Tibial nerve (tissue), 4 donors: ENCODE measurements at regions not wholly inside any gene's neighbourhood (a gene's known extent, or its start where the extent isn't known, plus 50 kb on each side); places are given as distances from the start of the nearest gene placed in this dataset.

Experiments
- DNase-seq, 2 donors: peaks; one replicate each; pipeline ENCODE4 v3.0.0-alpha.2; 2019; ENCODE audit warnings: low spot score in 2 of 2
- H3K27ac ChIP-seq, 4 donors: fragments of 200-600 bp; sonication (generic) in 3 of 4; one replicate each; pipeline ENCODE4 v1.5.1; 2017 to 2019; ENCODE audit warnings: mild to moderate bottlenecking in 1 of 4
- H3K27me3 ChIP-seq, 2 donors: fragments of 200-600 bp; sonication (generic) in 1 of 2; one replicate each; pipeline versions ENCODE4 v1.5.1 to v1.6.0; 2017 to 2019
- H3K36me3 ChIP-seq, 3 donors: fragments of 200-600 bp; sonication (generic); one replicate each; pipeline ENCODE4 v1.5.1; 2018 to 2019
- H3K4me1 ChIP-seq, 4 donors: fragments of 200-600 bp; sonication (generic) in 3 of 4; one replicate each; pipeline ENCODE4 v1.5.1; 2017 to 2019
- H3K4me3 ChIP-seq, 4 donors: fragments of 200-600 bp; sonication (generic) in 3 of 4; one replicate each; pipeline ENCODE4 v1.5.1; 2017 to 2019; ENCODE audit warnings: mild to moderate bottlenecking in 1 of 4, moderate library complexity in 1 of 4
- H3K9me3 ChIP-seq, 4 donors: fragments of 200-600 bp; sonication (generic) in 3 of 4; one replicate each; pipeline ENCODE4 v1.5.1; 2017 to 2019
- EP300 ChIP-seq, 2 donors: sonication (generic); formaldehyde crosslinking; IDR thresholded peaks; one replicate each; pipeline ENCODE4 v1.6.1; 2017; ENCODE audit warnings: antibody characterized with exemption in 2 of 2, mild to moderate bottlenecking in 1 of 2
- POLR2A ChIP-seq, 2 donors: fragments of 450-650 bp; IDR thresholded peaks; one replicate each; pipeline ENCODE4 v1.6.1; 2017; ENCODE audit warnings: antibody characterized with exemption in 2 of 2, mild to moderate bottlenecking in 2 of 2, moderate library complexity in 2 of 2
- WGBS, 2 donors: methylation state at CpG; one replicate each; pipeline ENCODE4 v1.1.5; 2018; 5-methylcytosine and 5-hydroxymethylcytosine counted together
- TF ChIP-seq, protein P1 (sequence below), 5 experiments: fragments of 200-600 bp in 3 of 5; fragments of 450-650 bp in 2 of 5; sonication (generic) in 3 of 5; IDR thresholded peaks; one replicate each; pipeline ENCODE4 v1.5.1; 2016 to 2019; ENCODE audit warnings: antibody characterized with exemption in 5 of 5, mild to moderate bottlenecking in 3 of 5, moderate library complexity in 2 of 5

DNA sequence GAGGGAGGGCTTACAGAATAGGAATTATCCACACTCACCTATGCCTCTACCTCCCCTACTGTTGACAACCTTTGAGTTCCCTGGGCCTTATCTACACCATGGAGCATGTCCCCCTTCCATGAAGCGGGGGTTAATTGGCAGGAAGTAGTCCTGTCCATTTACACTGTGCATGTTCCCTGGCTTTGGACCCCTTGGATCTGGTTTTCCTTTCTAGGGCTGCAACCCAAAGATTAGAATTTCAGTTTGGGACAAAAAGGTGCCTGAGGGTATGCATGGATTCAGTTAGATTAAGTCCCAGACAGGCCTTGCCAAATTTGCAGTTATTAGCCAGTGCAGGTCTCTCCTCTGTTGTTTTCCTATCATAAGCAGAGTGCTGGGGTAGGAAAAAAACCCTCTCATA is 180.3 kb downstream of the CMPK2 start:
- H3K4me1 ChIP-seq: no peaks in the 10 kb centered on the region

DNA sequence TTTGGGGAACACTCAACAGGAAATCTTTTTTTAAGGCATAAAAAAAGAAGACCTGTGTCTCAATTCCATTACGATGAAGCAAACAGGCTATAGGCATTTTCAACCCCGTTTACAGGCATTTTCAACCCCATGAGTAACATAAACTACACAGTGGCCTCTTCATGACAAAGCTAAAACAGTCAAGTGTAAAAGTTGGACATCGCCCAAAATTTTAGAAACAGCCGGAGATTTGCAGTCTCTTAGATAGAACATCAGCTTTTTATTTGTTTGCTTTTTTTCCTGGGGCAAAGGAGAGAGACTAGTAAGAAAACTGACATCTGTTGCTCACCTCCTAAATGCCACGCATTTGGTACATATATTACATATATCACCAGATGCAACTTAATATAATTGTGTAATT is 173.7 kb downstream of the CMPK2 start:
- TF ChIP-seq POLR2A (IDR thresholded peaks at IDR 0.05) (no peak), EP300 (IDR thresholded peaks at IDR 0.05) (no peak)
- TF ChIP-seq, protein P1, sequence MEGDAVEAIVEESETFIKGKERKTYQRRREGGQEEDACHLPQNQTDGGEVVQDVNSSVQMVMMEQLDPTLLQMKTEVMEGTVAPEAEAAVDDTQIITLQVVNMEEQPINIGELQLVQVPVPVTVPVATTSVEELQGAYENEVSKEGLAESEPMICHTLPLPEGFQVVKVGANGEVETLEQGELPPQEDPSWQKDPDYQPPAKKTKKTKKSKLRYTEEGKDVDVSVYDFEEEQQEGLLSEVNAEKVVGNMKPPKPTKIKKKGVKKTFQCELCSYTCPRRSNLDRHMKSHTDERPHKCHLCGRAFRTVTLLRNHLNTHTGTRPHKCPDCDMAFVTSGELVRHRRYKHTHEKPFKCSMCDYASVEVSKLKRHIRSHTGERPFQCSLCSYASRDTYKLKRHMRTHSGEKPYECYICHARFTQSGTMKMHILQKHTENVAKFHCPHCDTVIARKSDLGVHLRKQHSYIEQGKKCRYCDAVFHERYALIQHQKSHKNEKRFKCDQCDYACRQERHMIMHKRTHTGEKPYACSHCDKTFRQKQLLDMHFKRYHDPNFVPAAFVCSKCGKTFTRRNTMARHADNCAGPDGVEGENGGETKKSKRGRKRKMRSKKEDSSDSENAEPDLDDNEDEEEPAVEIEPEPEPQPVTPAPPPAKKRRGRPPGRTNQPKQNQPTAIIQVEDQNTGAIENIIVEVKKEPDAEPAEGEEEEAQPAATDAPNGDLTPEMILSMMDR (IDR thresholded peaks at IDR 0.05): no peak

More for the DNA sequence above, 180.3 kb downstream of the CMPK2 start:
- DNase-seq: no peak
- Histone ChIP-seq H3K9me3 (peaks cover 0 to 29% (median 1%) of the 10 kb centered on the region in 4 donors), H3K27me3 (no peaks in the 10 kb centered on the region), H3K4me3 (no peak overlapping the region), H3K36me3 (no peaks in the 10 kb centered on the region), H3K27ac (no peak overlapping the region)
- 92 to 100% methylated on average over 1 of the region's 1 CpG for WGBS, 2 donors
- TF ChIP-seq POLR2A (IDR thresholded peaks at IDR 0.05) (no peak), EP300 (IDR thresholded peaks at IDR 0.05) (no peak)
- TF ChIP-seq, protein P1 (IDR thresholded peaks at IDR 0.05): no peak

DNA sequence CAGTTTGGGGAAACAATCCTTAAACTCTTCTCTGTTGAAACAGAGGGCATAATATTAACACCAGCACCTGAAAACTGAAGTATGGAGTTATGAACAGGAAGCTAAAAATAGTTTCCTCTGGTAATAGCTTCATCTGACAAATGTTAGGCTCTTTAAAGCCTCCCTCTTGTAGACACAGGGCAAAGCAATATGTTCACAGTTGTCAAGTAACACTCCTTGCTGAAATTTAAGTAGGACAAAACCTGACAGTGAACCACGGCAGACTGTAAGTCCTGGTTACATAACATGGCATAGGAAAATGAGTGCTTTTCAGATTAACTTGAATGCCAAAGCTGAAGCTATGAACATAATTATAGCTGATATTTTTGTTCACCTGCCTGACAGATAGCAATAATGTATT is 172.9 kb downstream of the CMPK2 start:
- no peak for TF ChIP-seq POLR2A (IDR thresholded peaks at IDR 0.05)
- Histone ChIP-seq H3K4me1 (no peaks in the 10 kb centered on the region), H3K9me3 (peaks cover 0 to 5% (median 0%) of the 10 kb centered on the region in 4 donors), H3K27ac (no peak overlapping the region), H3K36me3 (no peaks in the 10 kb centered on the region), H3K4me3 (no peak overlapping the region), H3K27me3 (no peaks in the 10 kb centered on the region)
- no peak for DNase-seq
- WGBS, 2 donors: 86 to 89% methylated on average over 1 of the region's 1 CpG

More for the DNA sequence above, 173.7 kb downstream of the CMPK2 start:
- WGBS, 2 donors: 19 to 28% methylated on average over 5 of the region's 5 CpGs
- no peak for DNase-seq
- H3K9me3 ChIP-seq: peaks cover 0 to 10% (median 0%) of the 10 kb centered on the region in 4 donors
- H3K36me3 ChIP-seq: no peaks in the 10 kb centered on the region
- H3K27ac ChIP-seq: no peak overlapping the region
- no peak overlapping the region for H3K4me3 ChIP-seq
- no peaks in the 10 kb centered on the region for H3K4me1 ChIP-seq
- no peaks in the 10 kb centered on the region for H3K27me3 ChIP-seq

DNA sequence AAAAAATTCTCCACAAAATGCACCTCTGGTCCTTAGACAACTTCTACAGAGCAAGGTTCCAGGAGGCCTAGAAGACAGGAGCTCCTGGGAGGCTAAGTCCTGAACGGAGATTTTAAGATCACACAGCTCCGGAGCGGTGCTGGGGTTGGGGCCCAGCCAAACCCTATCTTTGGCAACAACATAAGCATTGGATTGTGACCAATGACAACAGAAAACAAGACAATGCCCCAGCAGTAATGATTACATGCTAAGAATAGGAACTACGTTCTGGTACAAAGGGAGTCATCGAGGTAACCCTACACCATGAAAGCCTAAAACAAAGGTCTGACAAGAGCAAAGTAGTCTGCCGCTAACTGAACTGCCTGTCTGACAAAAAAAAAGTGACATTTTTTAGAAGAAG is 171.2 kb downstream of the CMPK2 start:
- Histone ChIP-seq H3K36me3 (no peaks in the 10 kb centered on the region), H3K27ac (no peak overlapping the region), H3K27me3 (no peaks in the 10 kb centered on the region), H3K4me1 (no peaks in the 10 kb centered on the region), H3K4me3 (no peak overlapping the region), H3K9me3 (no peaks in the 10 kb centered on the region)
- TF ChIP-seq EP300 (IDR thresholded peaks at IDR 0.05) (no peak), POLR2A (IDR thresholded peaks at IDR 0.05) (no peak)
- TF ChIP-seq, protein P1 (IDR thresholded peaks at IDR 0.05): no peak
- DNase-seq: no peak
- WGBS, 2 donors: 33% methylated on average over 6 of the region's 6 CpGs

GRCh38 chr2:6700335-6700734 is 165.4 kb downstream of the CMPK2 start:
- Histone ChIP-seq H3K9me3 (peaks cover 0 to 20% (median 4%) of the 10 kb centered on the region in 4 donors), H3K4me3 (no peak overlapping the region), H3K36me3 (no peaks in the 10 kb centered on the region), H3K27me3 (no peaks in the 10 kb centered on the region), H3K4me1 (no peaks in the 10 kb centered on the region), H3K27ac (no peak overlapping the region)
- no peak for DNase-seq
- 81 to 92% methylated on average over 6 of the region's 6 CpGs for WGBS, 2 donors
- TF ChIP-seq, protein P1 (IDR thresholded peaks at IDR 0.05): no peak
- TF ChIP-seq POLR2A (IDR thresholded peaks at IDR 0.05) (no peak), EP300 (IDR thresholded peaks at IDR 0.05) (no peak)

DNA sequence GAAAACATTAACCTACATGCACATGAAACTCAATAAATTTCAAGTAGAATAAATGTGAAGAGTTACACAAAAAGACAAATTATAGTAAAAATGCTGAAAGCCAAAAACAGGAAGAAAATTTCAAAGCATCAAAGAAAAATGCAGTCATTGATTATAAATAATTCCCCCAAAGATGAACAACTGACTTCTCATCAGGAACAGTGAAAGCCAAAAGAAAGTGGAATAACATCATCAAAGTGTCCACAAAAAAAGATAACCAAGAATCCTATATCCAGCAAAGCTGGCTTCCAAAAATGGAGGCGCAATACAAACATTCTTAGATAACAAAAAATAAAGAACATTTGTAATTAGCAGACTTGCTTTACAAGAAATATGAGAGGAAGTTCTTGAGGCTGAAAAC is 161.6 kb downstream of the CMPK2 start:
- no peak overlapping the region for H3K4me3 ChIP-seq
- no peaks in the 10 kb centered on the region for H3K36me3 ChIP-seq
- no peak for TF ChIP-seq EP300 (IDR thresholded peaks at IDR 0.05)
- TF ChIP-seq, protein P1 (IDR thresholded peaks at IDR 0.05): no peak
- no peak for TF ChIP-seq POLR2A (IDR thresholded peaks at IDR 0.05)
- H3K4me1 ChIP-seq: no peaks in the 10 kb centered on the region
- H3K27ac ChIP-seq: no peak overlapping the region
- 87 to 100% methylated on average over 1 of the region's 1 CpG for WGBS, 2 donors
- H3K9me3 ChIP-seq: peaks cover 0 to 25% (median 6%) of the 10 kb centered on the region in 4 donors
- no peak for DNase-seq
- no peaks in the 10 kb centered on the region for H3K27me3 ChIP-seq
